Natural killer cell (primary cell): ENCODE measurements at regions not wholly inside any gene's neighbourhood (a gene's known extent, or its start where the extent isn't known, plus 50 kb on each side); places are given as distances from the start of the nearest gene placed in this dataset.

Experiments
- ATAC-seq, 3 donors: fragments of 150-1000 bp in 2 of 3; fragments of 200-7000 bp in 1 of 3; cut with Tn5 transposase; 1 replicate in 1 of 3; 2 replicates in 2 of 3; pipeline ENCODE4 v1.10.0; 2021; ENCODE audit warnings: mild to moderate bottlenecking in 2 of 3, moderate library complexity in 2 of 3
- DNase-seq, 2 donors: peaks; one replicate each; pipeline versions ENCODE4 v3.0.0 to v3.0.0-alpha.2; 2013 to 2021; ENCODE audit warnings: mixed read lengths in 1 of 2
- H3K27ac ChIP-seq: one replicate; pipeline ENCODE4 v1.5.1; 2013; ENCODE audit warnings: mild to moderate bottlenecking, low read length
- H3K27me3 ChIP-seq: one replicate; pipeline ENCODE4 v1.6.1; 2013; ENCODE audit warnings: low read length; ENCODE audit not compliant: control insufficient read depth, insufficient read depth
- H3K36me3 ChIP-seq: one replicate; pipeline ENCODE4 v1.6.1; 2013; ENCODE audit warnings: low read length; ENCODE audit not compliant: control insufficient read depth, insufficient read depth
- H3K4me1 ChIP-seq: one replicate; pipeline ENCODE4 v1.6.1; 2013; ENCODE audit warnings: low read length; ENCODE audit not compliant: control insufficient read depth, insufficient read depth
- H3K4me3 ChIP-seq: one replicate; pipeline ENCODE4 v1.5.1; 2013; ENCODE audit warnings: low read length
- H3K9me3 ChIP-seq: one replicate; pipeline ENCODE4 v1.6.1; 2013; ENCODE audit warnings: low read length; ENCODE audit not compliant: control insufficient read depth, insufficient read depth
- H3K27ac Mint-ChIP-seq, 2 donors: one replicate each; pipeline ENCODE4 v1.8.0; 2022; ENCODE audit warnings: mild to moderate bottlenecking in 2 of 2, mixed read lengths in 2 of 2, moderate library complexity in 1 of 2
- H3K27me3 Mint-ChIP-seq, 2 donors: one replicate each; pipeline ENCODE4 v1.8.0; 2022; ENCODE audit warnings: low read depth in 2 of 2, mixed read lengths in 2 of 2
- H3K36me3 Mint-ChIP-seq: one replicate; pipeline ENCODE4 v1.8.0; 2022; ENCODE audit warnings: mixed read lengths
- H3K4me1 Mint-ChIP-seq, 2 donors: one replicate each; pipeline ENCODE4 v1.8.0; 2022; ENCODE audit warnings: mixed read lengths in 2 of 2
- H3K4me3 Mint-ChIP-seq: one replicate; pipeline ENCODE4 v1.8.0; 2022; ENCODE audit warnings: mild to moderate bottlenecking, moderate library complexity, mixed read lengths
- H3K9me3 Mint-ChIP-seq, 2 donors: one replicate each; pipeline ENCODE4 v1.8.0; 2022; ENCODE audit warnings: mixed read lengths in 2 of 2
- WGBS: methylation state at CpG from one replicate; pipeline ENCODE4 v1.1.7; 2013; ENCODE audit warnings: missing lambda C conversion rate; ENCODE audit not compliant: insufficient coverage; 5-methylcytosine and 5-hydroxymethylcytosine counted together
- intact Hi-C: fragments of 100-400 bp; cut with micrococcal nuclease; formaldehyde crosslinking; loops from one replicate; pipeline ENCODE4 v1.14.2; 2022
- TF ChIP-seq, protein P1 (sequence below): fragments of 200-600 bp; IDR thresholded peaks from one replicate; pipeline ENCODE4 v1.8.0; 2022; ENCODE audit warnings: antibody characterized with exemption

DNA sequence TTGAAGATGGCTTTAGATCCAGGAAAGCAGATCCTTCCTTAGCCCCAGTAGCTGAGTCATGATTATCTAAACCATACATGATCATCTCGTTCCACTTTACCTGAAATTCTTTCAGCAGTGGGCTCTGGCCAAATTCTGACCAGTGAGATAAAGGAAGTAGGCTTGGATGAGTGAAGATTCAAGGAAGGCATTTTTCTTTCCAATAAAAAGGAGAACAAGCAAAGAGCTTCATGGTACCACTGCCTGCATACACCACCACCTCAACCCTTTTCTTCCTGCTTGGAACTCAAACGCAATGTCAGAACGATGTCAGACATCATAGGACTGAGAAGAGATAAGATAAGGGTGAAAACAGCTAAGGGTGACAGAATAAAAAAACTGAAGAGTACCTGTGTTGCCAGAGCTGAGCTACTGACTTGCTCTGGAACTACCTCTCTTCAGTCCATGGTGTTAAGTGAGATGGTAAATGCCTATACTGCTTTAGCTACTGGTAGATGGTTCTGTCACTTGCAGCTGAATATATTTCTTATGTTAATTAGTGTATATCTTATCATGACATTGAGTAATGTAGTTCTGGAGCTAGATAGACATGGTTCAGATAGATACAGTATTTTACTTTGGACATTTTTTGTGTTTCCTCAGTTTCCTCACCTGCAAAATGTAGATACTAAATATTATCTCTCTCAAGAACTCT lies 58.7 kb upstream of the ACVR1 start:
- intact Hi-C loops = no loop called here
- Histone ChIP-seq H3K36me3 (no peaks in the 10 kb centered on the region), H3K27me3 (no peaks in the 10 kb centered on the region), H3K4me3 (no peak overlapping the region), H3K27ac (no peak overlapping the region), H3K9me3 (no peaks in the 10 kb centered on the region), H3K4me1 (no peaks in the 10 kb centered on the region)
- Mint-ChIP-seq H3K27me3 (peaks cover 0 to 5% of the 10 kb centered on the region in 2 donors), H3K36me3 (no peaks in the 10 kb centered on the region), H3K4me1 (no peaks in the 10 kb centered on the region), H3K27ac (no peak overlapping the region), H3K9me3 (no peaks in the 10 kb centered on the region), H3K4me3 (no peak overlapping the region)
- TF ChIP-seq, protein P1, sequence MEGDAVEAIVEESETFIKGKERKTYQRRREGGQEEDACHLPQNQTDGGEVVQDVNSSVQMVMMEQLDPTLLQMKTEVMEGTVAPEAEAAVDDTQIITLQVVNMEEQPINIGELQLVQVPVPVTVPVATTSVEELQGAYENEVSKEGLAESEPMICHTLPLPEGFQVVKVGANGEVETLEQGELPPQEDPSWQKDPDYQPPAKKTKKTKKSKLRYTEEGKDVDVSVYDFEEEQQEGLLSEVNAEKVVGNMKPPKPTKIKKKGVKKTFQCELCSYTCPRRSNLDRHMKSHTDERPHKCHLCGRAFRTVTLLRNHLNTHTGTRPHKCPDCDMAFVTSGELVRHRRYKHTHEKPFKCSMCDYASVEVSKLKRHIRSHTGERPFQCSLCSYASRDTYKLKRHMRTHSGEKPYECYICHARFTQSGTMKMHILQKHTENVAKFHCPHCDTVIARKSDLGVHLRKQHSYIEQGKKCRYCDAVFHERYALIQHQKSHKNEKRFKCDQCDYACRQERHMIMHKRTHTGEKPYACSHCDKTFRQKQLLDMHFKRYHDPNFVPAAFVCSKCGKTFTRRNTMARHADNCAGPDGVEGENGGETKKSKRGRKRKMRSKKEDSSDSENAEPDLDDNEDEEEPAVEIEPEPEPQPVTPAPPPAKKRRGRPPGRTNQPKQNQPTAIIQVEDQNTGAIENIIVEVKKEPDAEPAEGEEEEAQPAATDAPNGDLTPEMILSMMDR = no peak
- ATAC-seq (no peak), DNase-seq (no peak)
- 81% methylated on average over 2 of the region's 3 CpGs for WGBS

DNA sequence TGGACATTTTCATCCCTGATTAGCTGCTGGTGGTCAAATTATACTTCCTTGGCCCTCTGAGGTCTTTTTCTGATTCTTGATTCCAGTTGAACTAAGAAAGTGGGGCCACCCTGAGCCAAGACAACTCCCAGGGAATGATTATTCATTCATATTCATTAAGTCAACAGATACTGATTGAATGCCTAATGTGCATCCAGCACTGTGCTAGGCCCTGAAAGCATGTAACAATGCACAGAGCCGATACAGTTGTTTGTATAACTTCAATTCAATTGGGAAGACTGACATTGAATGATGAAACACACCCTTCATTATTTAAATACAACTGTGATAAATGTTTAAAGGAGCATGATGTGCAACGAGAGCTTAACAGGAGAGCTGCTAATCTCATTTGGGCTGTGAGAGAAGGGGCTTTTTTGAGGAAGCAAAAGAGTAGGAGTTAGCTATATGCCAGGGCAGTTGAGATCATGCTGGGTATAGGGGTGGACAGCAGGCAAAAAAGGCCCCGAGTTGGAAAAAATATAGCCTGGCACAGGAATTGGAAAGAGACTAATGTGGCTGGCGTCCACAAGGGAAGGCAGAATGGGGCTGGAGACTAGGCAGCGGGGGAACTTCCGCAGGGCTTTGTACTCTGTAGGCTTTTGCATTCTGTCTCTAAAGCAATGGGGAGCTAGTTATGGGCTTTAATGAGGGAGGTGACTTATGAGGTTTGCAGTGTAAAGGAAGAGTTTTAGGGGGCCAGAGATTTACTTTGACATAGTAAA lies 57.2 kb upstream of the ACVR1 start:
- H3K27ac ChIP-seq = no peak overlapping the region
- DNase-seq (no peak), ATAC-seq (no peak)
- no peak overlapping the region for H3K27ac Mint-ChIP-seq
- H3K4me1 ChIP-seq = no peaks in the 10 kb centered on the region
- no peaks in the 10 kb centered on the region for H3K36me3 ChIP-seq
- H3K4me1 Mint-ChIP-seq = no peaks in the 10 kb centered on the region
- no peak overlapping the region for H3K4me3 Mint-ChIP-seq
- H3K4me3 ChIP-seq = no peak overlapping the region
- intact Hi-C loops = no loop called here
- TF ChIP-seq, protein P1 = no peak
- H3K9me3 ChIP-seq = no peaks in the 10 kb centered on the region
- 92% methylated on average over 6 of the region's 6 CpGs for WGBS
- no peaks in the 10 kb centered on the region for H3K36me3 Mint-ChIP-seq
- H3K9me3 Mint-ChIP-seq = no peaks in the 10 kb centered on the region
- H3K27me3 ChIP-seq = no peaks in the 10 kb centered on the region
- H3K27me3 Mint-ChIP-seq = peaks cover 0 to 5% of the 10 kb centered on the region in 2 donors

DNA sequence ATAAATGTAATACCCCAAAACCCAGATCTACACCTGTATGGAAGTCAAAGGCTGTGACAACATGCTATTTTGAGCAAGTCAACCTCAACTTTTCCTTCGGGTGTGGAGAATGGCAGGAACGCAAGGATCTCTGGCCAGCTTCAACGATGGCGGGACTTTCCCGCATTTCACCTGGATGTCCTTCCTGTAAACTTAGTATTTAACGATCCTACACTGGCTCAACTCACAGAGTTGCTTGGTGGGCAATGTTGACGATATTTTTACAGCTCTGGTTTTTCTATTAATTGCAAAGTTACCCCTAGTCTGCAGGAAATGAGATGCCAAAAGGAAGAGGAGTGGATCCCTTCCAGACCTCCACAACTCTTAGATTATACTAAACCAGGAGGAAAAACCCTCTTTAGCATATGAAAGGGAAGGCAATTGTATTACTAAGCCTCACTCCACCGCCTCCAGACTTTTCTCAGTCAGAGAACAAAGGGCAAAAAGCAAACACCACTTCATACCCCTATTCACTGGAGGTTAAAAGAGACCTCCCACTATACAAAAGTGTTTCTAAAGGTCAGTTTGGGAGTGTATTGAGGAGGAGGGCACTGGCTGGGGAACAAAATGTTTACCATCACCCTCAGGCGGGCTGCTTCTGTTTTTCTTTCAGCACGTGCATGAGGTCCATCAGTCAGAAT lies 56.5 kb upstream of the ACVR1 start:
- no peak overlapping the region for H3K27ac ChIP-seq
- H3K36me3 Mint-ChIP-seq = no peaks in the 10 kb centered on the region
- H3K4me3 ChIP-seq = no peak overlapping the region
- no peaks in the 10 kb centered on the region for H3K27me3 ChIP-seq
- no peak overlapping the region for H3K4me3 Mint-ChIP-seq
- no peaks in the 10 kb centered on the region for H3K9me3 Mint-ChIP-seq
- WGBS = 90% methylated on average over 9 of the region's 10 CpGs
- no peak for ATAC-seq
- H3K4me1 Mint-ChIP-seq = no peaks in the 10 kb centered on the region
- intact Hi-C loops = no loop called here
- H3K27me3 Mint-ChIP-seq = peaks cover 0 to 5% of the 10 kb centered on the region in 2 donors
- H3K36me3 ChIP-seq = no peaks in the 10 kb centered on the region
- no peak overlapping the region for H3K27ac Mint-ChIP-seq
- no peaks in the 10 kb centered on the region for H3K4me1 ChIP-seq
- H3K9me3 ChIP-seq = no peaks in the 10 kb centered on the region
- no peak for DNase-seq
- TF ChIP-seq, protein P1 = no peak
